Naive thymus-derived CD4-positive, alpha-beta T cell (primary cell): ENCODE measurements at regions not wholly inside any gene's neighbourhood (a gene's known extent, or its start where the extent isn't known, plus 50 kb on each side); places are given as distances from the start of the nearest gene placed in this dataset.
"Not testable (repeated sequence)": the region's sequence is repeated elsewhere in the genome, so short reads cannot be mapped to it uniquely, and the experiment has no call there.

ENCODE experiments used
- ATAC-seq: fragments of 150-1000 bp; cut with Tn5 transposase; 2 replicates; pipeline ENCODE4 v1.10.0; 2021; ENCODE audit warnings: mild to moderate bottlenecking, moderate library complexity
- CTCF ChIA-PET: fragments of 350-600 bp; sonication (Branson Sonifier 250); formaldehyde crosslinking; loops from one replicate; lab custom pipeline; 2021; ENCODE audit warnings: antibody characterized with exemption; lab: Charles Lee
- POLR2A ChIA-PET: fragments of 350-600 bp; sonication (Branson Sonifier 250); formaldehyde crosslinking; loops from one replicate; lab custom pipeline; 2021; ENCODE audit warnings: antibody characterized with exemption, inconsistent platforms; lab: Charles Lee
- DNase-seq, 9 donors: peaks; one replicate each; pipeline versions ENCODE4 v3.0.0 to v3.0.0-alpha.2; 2020 to 2022; ENCODE audit warnings: mixed read lengths in 1 of 9
- H3K27ac ChIP-seq: one replicate; pipeline ENCODE4 v1.7.0; 2013; ENCODE audit warnings: mild to moderate bottlenecking, low read depth, low read length, moderate library complexity
- H3K27me3 ChIP-seq, 2 donors: one replicate each; pipeline ENCODE4 v1.7.0; 2013; ENCODE audit warnings: low read length in 2 of 2, mild to moderate bottlenecking in 2 of 2, moderate library complexity in 2 of 2; ENCODE audit not compliant: control insufficient read depth in 2 of 2, insufficient read depth in 2 of 2
- H3K36me3 ChIP-seq, 3 experiments: 1 replicate in 2 of 3; 2 replicates in 1 of 3; pipeline ENCODE4 v1.7.0; 2013; ENCODE audit warnings: low read length in 3 of 3, mild to moderate bottlenecking in 3 of 3, moderate library complexity in 1 of 3; ENCODE audit not compliant: insufficient read depth in 3 of 3, control insufficient read depth in 2 of 3
- H3K4me1 ChIP-seq, 2 donors: one replicate each; pipeline ENCODE4 v1.7.0; 2013; ENCODE audit warnings: low read length in 2 of 2, mild to moderate bottlenecking in 2 of 2, moderate library complexity in 1 of 2; ENCODE audit not compliant: control insufficient read depth in 2 of 2, insufficient read depth in 2 of 2
- H3K4me3 ChIP-seq: 2 replicates; pipeline ENCODE4 v1.7.0; 2013; ENCODE audit warnings: mild to moderate bottlenecking, low read length
- H3K9me3 ChIP-seq, 3 experiments: 1 replicate in 2 of 3; 2 replicates in 1 of 3; pipeline ENCODE4 v1.7.0; 2013; ENCODE audit warnings: low read length in 3 of 3; ENCODE audit not compliant: control insufficient read depth in 2 of 3
- H3K27ac Mint-ChIP-seq, 9 donors: one replicate each; pipeline ENCODE4 v1.8.0; 2020 to 2022; ENCODE audit warnings: mixed read lengths in 9 of 9, mild to moderate bottlenecking in 8 of 9, moderate library complexity in 5 of 9, inconsistent platforms in 2 of 9
- H3K27me3 Mint-ChIP-seq, 5 donors: one replicate each; pipeline ENCODE4 v1.8.0; 2021 to 2022; ENCODE audit warnings: mixed read lengths in 5 of 5, mild to moderate bottlenecking in 1 of 5
- H3K36me3 Mint-ChIP-seq, 5 donors: one replicate each; pipeline ENCODE4 v1.8.0; 2020 to 2022; ENCODE audit warnings: mixed read lengths in 5 of 5, mild to moderate bottlenecking in 3 of 5, inconsistent platforms in 1 of 5
- H3K4me1 Mint-ChIP-seq, 7 donors: one replicate each; pipeline ENCODE4 v1.8.0; 2020 to 2022; ENCODE audit warnings: mixed read lengths in 7 of 7, mild to moderate bottlenecking in 3 of 7, inconsistent platforms in 1 of 7
- H3K4me3 Mint-ChIP-seq, 10 donors: one replicate each; pipeline ENCODE4 v1.8.0; 2020 to 2022; ENCODE audit warnings: mild to moderate bottlenecking in 10 of 10, mixed read lengths in 10 of 10, moderate library complexity in 6 of 10, inconsistent platforms in 2 of 10
- H3K9me3 Mint-ChIP-seq, 11 donors: one replicate each; pipeline ENCODE4 v1.8.0; 2020 to 2022; ENCODE audit warnings: mixed read lengths in 11 of 11, mild to moderate bottlenecking in 4 of 11, inconsistent platforms in 1 of 11, moderate library complexity in 1 of 11
- intact Hi-C, 2 donors: fragments of 100-400 bp; cut with micrococcal nuclease; formaldehyde crosslinking; loops; one replicate each; pipeline ENCODE4 v1.15.1; 2023

GRCh38 chr19:23470873-23471545 lies 75.7 kb upstream of the ZNF91 start:
- Histone ChIP-seq H3K4me3 (no peak overlapping the region), H3K9me3 (peaks cover 0 to 32% (median 0%) of the 10 kb centered on the region in 3 experiments), H3K4me1 (no peaks in the 10 kb centered on the region), H3K27ac (no peak overlapping the region), H3K27me3 (no peaks in the 10 kb centered on the region), H3K36me3 (no peaks in the 10 kb centered on the region)
- H3K4me1 Mint-ChIP-seq, result peaks cover 0 to 5% (median 0%) of the 10 kb centered on the region in 7 donors
- no peak for ATAC-seq
- H3K27ac Mint-ChIP-seq, result no peak overlapping the region
- peaks cover 0 to 43% (median 22%) of the 10 kb centered on the region in 5 donors for H3K36me3 Mint-ChIP-seq
- ChIA-PET CTCF (no interaction called here), POLR2A (no interaction called here)
- no peak for DNase-seq
- H3K4me3 Mint-ChIP-seq, result peak overlapping the region in 1 of 10 donors; percentile 37
- intact Hi-C loops, result no loop called here
- peaks cover 12 to 87% (median 44%) of the 10 kb centered on the region in 11 donors for H3K9me3 Mint-ChIP-seq
- peaks cover 0 to 71% (median 52%) of the 10 kb centered on the region in 5 donors for H3K27me3 Mint-ChIP-seq

- ATAC-seq, CTCF ChIA-PET, H3K36me3 ChIP-seq, DNase-seq, H3K4me1 Mint-ChIP-seq, POLR2A ChIA-PET, intact Hi-C loops, H3K4me3 Mint-ChIP-seq, H3K4me3 ChIP-seq, H3K27ac Mint-ChIP-seq, H3K4me1 ChIP-seq, H3K27me3 ChIP-seq, H3K27ac ChIP-seq: not testable (repeated sequence)
- peaks cover 0 to 36% (median 16%) of the 10 kb centered on the region in 5 donors for H3K27me3 Mint-ChIP-seq
- peaks cover 0 to 30% (median 0%) of the 10 kb centered on the region in 3 experiments for H3K9me3 ChIP-seq
- H3K36me3 Mint-ChIP-seq, result peaks cover 0 to 30% (median 10%) of the 10 kb centered on the region in 5 donors
- H3K9me3 Mint-ChIP-seq, result peaks cover 14 to 70% (median 37%) of the 10 kb centered on the region in 11 donors
Measured at GRCh38 chr19:23464349-23464748, 69.1 kb upstream of the ZNF91 start.

DNA sequence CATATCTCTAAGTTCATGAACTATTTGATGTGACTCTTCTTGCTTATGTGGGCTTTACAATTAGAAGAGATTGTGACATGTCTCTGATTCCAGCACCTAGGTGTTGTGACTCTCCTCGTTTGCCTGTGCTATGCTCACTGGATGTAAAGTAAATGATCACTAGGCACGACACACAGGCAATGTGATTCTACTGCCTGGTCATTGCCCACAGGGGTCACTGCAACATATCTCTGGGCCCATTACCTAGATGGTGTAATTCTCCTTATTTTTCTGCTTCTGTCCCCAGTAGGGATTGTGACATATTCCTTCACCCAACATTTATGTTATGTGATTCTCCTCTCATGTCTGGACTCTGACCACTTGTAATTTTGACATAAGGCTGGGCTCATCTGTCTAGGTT lies 65.8 kb upstream of the ZNF91 start:
- DNase-seq (no peak), ATAC-seq (no peak)
- no peaks in the 10 kb centered on the region for H3K4me1 ChIP-seq
- Mint-ChIP-seq H3K27ac (no peak overlapping the region), H3K9me3 (peaks cover 19 to 60% (median 42%) of the 10 kb centered on the region in 11 donors), H3K4me3 (no peak overlapping the region), H3K27me3 (peaks cover 0 to 6% (median 0%) of the 10 kb centered on the region in 5 donors), H3K4me1 (peaks cover 0 to 1% (median 0%) of the 10 kb centered on the region in 7 donors), H3K36me3 (peaks cover 0 to 15% (median 7%) of the 10 kb centered on the region in 5 donors)
- intact Hi-C loops, result no loop called here
- POLR2A ChIA-PET, result no interaction called here
- H3K36me3 ChIP-seq, result no peaks in the 10 kb centered on the region
- H3K27me3 ChIP-seq, result no peaks in the 10 kb centered on the region
- peaks cover 0 to 17% (median 0%) of the 10 kb centered on the region in 3 experiments for H3K9me3 ChIP-seq
- CTCF ChIA-PET, result no interaction called here
- no peak overlapping the region for H3K4me3 ChIP-seq
- H3K27ac ChIP-seq, result no peak overlapping the region

DNA sequence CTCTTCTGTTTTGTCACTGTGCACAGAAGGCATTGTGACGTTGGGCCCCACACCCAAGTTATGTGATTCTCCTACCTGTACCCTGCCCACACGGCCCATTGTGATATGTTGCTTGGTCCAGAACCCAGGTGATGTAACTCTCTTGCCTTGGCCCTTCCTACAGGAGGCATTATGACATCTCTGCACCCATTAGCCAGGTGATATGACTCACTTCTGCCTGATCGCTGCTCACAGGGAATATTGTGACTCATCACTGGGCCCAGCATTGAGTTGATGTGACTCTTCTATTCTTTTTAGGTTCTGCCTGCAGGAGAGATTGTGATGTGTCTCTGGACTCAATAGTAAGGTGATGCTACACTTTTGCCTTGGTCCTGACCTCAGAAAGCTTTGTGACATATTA lies 65.4 kb upstream of the ZNF91 start:
- Histone ChIP-seq H3K9me3 (peaks cover 0 to 14% (median 0%) of the 10 kb centered on the region in 3 experiments), H3K27me3 (no peaks in the 10 kb centered on the region), H3K4me3 (no peak overlapping the region), H3K36me3 (no peaks in the 10 kb centered on the region), H3K27ac (no peak overlapping the region), H3K4me1 (no peaks in the 10 kb centered on the region)
- ChIA-PET POLR2A (no interaction called here), CTCF (no interaction called here)
- Mint-ChIP-seq H3K27ac (no peak overlapping the region), H3K36me3 (peaks cover 0 to 13% (median 7%) of the 10 kb centered on the region in 5 donors), H3K9me3 (peaks cover 20 to 59% (median 38%) of the 10 kb centered on the region in 11 donors), H3K4me3 (no peak overlapping the region), H3K27me3 (peaks cover 0 to 6% (median 0%) of the 10 kb centered on the region in 5 donors), H3K4me1 (no peaks in the 10 kb centered on the region)
- intact Hi-C loops, result no loop called here
- DNase-seq (no peak), ATAC-seq (no peak)
